ENCODE measurements at regions not wholly inside any gene's neighbourhood (a gene's known extent, or its start where the extent isn't known, plus 50 kb on each side); places are given as distances from the start of the nearest gene placed in this dataset.

GRCh38 chr14:95597784-95598211 is 62.9 kb downstream of the GLRX5 start:
- TF ChIP-seq, protein P1, sequence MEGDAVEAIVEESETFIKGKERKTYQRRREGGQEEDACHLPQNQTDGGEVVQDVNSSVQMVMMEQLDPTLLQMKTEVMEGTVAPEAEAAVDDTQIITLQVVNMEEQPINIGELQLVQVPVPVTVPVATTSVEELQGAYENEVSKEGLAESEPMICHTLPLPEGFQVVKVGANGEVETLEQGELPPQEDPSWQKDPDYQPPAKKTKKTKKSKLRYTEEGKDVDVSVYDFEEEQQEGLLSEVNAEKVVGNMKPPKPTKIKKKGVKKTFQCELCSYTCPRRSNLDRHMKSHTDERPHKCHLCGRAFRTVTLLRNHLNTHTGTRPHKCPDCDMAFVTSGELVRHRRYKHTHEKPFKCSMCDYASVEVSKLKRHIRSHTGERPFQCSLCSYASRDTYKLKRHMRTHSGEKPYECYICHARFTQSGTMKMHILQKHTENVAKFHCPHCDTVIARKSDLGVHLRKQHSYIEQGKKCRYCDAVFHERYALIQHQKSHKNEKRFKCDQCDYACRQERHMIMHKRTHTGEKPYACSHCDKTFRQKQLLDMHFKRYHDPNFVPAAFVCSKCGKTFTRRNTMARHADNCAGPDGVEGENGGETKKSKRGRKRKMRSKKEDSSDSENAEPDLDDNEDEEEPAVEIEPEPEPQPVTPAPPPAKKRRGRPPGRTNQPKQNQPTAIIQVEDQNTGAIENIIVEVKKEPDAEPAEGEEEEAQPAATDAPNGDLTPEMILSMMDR (conservative IDR thresholded peaks at IDR 0.05), result no peak
- no peak for TF ChIP-seq ZFX (IDR thresholded peaks at IDR 0.05)
